HG02870 (cell line): ENCODE measurements at regions not wholly inside any gene's neighbourhood (a gene's known extent, or its start where the extent isn't known, plus 50 kb on each side); places are given as distances from the start of the nearest gene placed in this dataset.

Experiments
- ATAC-seq: cut with Tn5 transposase; IDR thresholded peaks from one replicate; pipeline ENCODE4 v1.9.1; 2021; ENCODE audit warnings: mild to moderate bottlenecking, moderate library complexity; ENCODE audit not compliant: unreplicated experiment

DNA sequence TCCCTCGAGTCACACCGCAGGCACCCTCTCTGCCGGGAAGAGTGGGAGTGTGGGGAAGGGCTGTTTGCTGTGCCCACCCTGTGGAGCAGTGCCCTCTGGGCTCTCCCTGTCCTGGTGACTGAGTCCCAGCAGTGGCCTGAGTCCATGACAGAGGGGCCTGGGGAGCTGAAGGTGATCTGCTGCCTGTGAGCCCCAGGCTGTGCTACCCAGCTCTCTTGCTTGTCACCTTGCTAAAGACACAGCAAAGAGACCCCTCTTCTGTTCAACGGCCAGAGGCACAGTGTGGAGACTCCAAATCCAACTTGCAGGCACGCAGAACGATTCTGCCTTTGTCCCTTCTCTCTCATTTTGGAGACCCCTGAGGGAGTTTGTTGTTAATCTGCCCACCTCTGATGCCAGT lies 232.6 kb downstream of the OPA1 start:
- ATAC-seq: no peak

DNA sequence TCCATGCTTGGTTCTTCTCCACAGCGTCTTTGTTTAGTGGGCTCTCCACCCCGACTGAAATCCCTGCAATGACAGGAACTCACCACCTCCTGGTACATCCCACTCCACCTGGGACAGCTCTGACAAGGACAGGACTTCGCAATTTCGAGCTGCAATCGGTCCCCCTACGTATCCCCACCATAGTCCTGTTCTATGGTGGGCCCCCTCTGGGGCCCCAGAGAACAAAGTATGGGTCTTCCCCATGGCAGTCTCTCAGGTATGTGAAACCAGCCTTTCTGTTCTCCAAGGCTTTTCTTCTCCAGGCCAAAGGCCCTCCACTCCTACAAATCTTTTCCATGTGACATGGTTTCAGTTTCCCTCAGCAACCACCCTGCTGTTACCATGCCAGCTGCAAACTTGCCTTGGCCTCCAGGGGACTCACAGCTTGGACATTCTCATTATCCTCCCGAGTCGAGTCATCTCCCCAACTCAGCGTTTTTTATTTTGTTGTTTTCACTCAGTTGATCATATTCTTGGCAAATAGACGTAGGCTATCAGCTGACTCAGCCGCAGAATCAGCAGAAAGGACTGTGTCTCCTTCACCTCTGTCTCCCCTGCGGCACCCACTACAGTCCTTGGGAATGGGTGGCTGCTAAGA lies 233.3 kb downstream of the OPA1 start:
- no peak for ATAC-seq

DNA sequence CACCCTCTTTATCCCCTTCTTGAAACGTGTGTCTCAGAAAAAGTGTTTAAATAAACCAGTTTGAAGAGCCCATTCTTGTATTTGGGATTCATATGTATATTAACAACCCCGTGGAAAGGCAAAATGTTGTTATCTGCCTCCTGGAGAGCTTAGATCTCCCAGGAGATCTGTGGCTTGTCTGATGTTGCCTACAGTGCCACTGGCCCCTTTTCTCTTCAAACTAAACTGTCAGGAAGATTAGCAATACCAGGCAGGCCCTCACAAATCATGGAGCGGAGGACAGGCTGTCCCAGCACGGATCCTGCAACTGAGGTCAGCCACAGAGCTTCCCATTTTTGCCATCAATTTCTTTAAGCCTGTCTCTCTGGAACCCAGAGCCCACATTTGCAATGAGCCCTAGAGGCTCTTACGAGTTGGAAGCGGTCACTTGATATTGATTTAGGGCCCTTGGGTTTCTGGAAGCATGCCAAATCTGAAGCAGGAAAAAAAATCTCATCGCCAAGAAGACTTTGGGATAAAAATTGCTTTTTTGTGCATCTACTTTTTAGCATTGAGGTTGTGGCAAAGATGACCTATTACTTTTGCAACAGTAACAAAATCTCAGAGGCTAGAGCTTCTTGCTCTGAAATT lies 234.1 kb downstream of the OPA1 start:
- ATAC-seq: no peak

DNA sequence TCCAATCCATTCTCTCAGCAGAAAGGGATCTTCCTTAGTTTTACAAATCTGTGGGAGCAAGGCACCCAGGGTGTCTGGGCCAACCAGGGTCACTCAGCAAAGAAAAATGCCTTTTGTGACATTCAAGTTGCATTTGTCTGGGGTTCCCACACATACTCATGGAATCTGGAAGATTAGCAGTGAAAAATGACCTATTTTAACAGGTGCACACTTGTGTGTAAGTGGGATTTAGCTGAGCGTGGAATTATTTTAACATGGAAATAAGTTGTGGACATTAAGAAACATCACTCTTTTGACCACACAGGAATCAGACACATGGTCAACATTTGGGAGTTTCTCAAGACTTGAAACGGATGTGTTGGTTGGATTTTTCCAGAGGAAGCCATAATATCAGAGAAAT lies 234.9 kb downstream of the OPA1 start:
- no peak for ATAC-seq

DNA sequence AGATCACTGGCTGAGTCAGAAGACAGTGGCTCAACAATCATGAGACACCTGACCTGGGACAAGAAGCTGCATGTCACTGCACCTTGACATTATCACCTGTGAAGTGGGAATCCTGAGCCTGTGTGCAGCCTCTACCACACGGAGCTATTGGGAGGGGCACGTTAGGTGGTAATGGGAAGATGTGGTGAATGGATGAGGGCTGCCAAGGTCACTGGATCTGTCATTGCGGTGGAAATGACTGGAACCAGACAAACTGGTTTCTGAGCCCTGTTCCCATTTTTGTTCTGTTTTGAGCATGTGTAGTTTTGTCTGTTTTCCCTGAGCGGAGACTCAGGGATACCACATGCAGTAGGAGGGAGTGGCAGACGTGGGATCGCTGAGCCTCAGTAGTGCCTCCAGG lies 235.5 kb downstream of the OPA1 start:
- no peak for ATAC-seq

DNA sequence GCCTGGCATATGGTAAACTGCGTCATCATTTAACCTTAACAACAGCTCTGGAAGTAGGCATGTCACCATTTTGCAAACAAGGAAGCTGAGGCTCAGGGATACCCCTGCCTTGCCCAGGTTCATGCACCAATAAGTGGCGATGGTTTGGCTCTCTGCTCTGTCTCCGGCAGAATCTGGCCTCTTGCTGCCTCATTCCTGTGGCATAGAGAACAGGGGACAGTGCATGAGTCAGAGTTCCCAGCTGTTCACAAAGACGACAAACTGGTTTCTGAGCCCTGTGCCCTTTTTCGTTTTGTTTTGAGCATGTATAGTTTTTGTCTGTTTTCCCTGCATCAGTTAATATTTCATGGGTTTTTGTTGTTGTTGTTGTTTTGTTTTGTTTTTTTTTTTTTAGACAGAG lies 236.8 kb downstream of the OPA1 start:
- ATAC-seq: no peak

DNA sequence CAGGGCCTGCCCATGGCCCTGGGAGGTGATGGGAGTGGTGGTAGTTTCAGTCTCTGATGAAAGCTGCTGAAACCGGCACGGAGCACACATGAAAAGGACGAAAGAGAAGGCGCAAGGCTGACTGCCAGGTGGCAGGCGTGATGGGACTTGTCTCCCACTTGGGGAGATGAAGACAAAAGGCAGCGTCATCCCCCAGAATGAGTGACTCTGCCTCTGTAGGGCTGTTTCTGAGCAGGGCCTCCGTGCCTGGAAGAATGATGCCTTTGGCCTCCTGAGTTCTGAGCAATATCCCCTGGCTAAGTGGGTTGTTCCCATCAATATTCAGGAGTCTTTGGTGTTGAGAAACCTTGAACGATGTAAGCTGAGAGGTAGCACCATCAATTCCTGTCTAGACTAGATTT lies 237.8 kb downstream of the OPA1 start:
- no peak for ATAC-seq

DNA sequence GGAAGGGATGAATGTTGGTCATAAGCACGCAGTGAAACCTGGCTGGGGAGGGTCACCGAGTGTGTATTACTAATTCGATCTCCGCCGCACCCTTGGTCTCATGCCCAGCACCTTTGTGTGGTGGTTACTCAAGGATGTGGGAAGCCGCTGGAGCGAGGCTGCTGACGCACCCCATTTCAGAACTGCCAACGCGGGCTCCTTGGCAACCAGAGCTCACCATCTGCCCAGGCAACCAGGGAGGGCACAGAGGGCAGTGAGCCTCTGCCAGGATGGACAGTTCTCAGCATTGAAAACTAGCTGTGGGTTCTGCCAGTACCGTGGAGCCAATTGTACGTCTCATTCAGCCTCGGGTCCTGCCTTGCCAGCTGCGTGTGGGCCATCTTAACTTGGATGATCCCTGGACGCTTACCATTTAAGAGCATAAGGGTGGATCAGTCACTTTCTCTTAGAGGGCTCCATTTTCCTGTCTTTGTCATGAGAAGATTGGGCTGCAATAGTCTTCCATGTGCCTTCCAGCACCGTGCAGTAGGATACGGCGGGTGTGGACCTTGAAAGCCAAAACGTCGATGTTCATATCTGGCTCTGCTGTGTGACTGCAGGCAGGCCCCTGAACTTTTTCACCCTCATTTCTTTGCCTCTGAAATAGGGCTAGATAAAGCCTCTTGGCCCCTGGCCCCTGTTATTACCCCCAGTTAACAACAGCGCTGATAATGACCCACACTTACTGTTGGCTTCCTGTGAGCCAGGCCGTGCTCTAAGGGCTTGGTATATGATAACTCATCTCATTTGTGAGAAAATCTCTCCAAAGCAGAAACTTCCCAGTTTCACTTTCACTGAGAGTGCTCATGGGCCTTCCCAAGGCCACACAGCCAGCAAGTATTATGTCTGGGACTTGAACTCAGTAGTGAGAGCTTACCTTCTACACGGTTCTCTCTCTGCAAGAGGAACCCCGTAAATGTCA lies 238.8 kb downstream of the OPA1 start:
- ATAC-seq: peak; percentile 63

DNA sequence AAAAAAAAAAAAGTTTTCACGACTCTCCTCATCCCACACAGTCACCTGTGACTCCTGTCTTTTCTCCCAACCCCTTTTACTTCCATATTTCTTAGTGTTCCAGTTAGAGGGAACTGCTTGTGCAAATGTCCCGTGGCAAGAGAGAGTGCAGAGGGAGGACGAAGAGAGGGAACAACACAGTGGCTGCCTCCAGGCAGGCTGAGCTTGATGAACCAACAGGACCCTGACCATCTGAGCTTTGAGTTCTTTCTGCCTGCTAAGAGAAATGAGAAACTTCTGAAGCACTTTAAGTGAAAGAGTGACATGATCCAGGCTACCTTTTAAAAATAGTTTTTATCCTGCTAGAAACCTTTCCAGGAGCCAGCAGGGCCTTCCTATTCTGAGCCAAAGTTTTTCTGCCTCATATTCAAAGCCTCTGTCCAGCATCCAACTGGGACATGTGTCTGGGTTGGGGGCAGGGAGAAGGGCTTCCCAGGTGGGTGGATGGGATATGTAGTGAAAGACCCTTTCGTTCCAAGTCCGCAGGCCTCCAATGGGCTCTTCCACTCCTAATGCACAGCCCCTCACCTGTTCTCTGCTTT lies 239.9 kb downstream of the OPA1 start:
- ATAC-seq: no peak

DNA sequence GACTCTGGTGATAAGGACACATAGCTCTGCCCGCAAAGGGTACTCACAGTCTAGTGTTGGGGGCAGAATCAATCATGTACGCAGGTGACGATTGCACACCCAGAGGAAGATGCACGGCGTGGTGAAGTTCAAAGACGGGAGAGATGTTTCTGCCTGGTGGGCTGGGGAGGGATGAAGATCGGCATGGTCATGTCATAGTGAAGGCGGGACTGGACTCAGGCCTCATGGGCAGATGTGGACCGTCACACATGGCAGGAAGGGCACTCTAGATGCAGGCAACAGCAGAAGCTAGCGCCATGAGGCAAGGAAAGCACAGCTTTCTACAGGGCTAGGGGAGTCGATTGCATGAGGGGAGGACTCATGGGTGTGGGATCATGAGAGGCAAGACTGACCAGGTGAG lies 240.6 kb downstream of the OPA1 start:
- ATAC-seq: no peak

DNA sequence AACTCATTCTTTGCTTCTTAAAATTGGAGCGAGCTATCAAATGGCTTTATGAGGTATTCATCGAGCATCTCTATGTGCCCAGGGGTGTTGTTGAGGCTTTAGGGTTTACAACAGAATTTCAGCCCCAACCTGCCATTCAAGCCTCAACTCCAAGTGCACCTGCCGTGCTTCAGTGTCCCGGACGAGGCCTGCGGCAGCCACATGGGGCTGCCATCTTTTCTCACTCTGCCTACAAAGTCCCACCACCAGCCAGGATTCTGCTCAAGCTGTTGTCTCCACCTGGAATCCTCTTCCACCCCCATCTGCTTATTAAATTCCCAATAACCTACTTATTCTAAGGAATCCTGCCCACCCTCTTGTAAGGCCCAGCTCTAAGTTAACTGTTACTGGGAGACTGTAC lies 242.4 kb downstream of the OPA1 start:
- no peak for ATAC-seq

DNA sequence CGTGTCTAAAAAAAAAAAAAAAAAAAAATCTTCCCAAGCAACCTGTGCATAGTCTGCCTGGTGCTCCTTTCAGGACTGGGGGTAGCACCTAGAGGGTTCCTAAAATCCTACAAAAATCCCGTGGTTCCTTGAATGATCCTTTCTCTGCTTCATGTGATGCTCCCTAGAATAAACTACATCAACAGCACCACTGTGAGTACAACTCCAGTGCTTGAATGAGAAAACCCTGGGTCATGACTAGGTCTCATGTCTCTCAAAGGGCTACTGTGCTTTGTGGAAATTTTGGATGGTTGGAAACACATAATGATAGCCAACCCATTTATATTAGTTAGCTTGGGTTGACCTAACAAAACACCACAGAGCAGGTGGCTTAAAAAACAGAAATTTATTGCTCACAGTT lies 243.5 kb downstream of the OPA1 start:
- no peak for ATAC-seq

DNA sequence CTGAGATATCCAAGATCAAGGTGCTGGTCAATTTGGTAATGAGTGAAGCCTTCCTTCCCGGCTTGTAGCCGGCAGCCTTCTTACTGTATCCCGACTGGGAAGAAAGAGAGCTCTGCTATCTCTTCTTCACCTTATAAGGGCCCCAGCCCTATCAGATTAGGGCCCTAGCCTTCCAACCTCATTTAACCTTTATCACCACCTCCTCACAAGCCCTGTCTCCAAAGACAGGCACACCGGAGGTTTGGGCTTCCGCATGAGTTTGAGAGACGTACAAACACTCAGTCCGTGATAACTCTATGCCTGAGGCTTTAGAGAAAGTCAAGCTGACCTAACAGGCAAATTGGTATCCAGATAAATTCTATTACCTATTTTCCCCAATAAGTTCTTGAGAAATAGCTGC lies 243.9 kb downstream of the OPA1 start:
- ATAC-seq: no peak

DNA sequence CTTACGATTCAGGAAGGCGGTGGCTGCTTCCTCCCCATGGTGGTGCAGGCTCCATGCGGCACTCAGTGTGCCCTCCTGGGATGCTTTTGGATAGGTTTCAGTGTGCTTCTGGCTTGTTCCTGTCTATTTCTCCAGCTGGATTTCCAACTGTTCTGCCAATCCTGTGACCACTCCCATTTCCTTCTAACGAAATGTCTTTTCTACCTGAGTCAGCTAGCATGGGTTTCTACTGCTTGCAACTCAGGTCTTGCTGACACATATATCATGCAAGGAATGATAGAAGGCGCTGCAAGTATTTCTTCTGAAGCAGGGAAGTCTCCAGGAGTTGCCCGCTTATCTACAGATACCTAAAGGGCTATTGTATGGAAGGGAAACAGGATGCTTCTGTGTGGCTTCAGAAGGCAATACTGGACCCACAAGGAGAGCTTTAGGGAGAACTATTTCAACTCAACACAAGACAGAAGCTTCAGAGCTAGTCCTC lies 244.4 kb downstream of the OPA1 start:
- no peak for ATAC-seq

DNA sequence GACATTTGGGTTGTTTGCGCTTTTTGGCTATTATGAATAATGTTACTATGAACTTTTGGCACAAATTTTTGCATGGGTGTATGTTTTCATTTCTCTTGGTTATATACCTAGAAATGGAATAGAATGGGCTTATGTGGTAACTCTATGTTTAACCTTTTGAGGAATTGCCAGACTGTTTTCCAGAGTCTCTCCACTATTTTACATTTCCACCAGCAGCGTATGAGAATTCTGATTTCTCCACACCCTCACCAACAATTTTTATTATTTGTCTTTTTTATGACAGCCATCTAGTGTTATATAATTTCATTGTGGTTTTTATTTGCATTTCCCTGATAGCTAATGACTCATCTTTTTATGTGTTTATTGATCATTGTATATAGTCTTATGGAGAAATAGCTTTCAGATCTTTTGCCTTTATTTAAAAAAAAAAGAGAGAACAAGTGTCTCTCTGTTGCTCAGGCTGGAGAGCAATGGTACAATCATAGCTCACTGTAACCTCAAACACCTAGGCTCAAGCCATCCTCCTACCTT lies 247.2 kb downstream of the OPA1 start:
- ATAC-seq: no peak

DNA sequence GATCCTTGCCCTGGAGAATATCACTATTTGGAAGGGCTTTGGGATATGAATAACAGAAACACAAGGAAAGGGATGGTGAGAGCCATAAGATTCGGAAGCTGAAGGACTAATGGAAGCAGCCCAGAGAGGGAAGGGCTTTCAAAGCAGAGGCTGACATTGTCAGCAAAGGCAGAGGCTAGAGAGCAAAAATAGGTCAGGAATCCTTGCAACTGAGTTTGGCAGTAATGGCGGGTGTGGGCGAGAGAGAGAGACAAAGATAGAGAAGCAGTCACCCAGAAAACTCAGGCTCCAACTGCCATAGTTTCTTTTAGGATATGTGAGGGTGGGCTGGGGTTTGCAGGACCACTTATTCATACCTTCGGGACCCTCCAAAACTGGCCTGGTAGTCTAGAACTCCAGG lies 248.6 kb downstream of the OPA1 start:
- ATAC-seq: no peak

DNA sequence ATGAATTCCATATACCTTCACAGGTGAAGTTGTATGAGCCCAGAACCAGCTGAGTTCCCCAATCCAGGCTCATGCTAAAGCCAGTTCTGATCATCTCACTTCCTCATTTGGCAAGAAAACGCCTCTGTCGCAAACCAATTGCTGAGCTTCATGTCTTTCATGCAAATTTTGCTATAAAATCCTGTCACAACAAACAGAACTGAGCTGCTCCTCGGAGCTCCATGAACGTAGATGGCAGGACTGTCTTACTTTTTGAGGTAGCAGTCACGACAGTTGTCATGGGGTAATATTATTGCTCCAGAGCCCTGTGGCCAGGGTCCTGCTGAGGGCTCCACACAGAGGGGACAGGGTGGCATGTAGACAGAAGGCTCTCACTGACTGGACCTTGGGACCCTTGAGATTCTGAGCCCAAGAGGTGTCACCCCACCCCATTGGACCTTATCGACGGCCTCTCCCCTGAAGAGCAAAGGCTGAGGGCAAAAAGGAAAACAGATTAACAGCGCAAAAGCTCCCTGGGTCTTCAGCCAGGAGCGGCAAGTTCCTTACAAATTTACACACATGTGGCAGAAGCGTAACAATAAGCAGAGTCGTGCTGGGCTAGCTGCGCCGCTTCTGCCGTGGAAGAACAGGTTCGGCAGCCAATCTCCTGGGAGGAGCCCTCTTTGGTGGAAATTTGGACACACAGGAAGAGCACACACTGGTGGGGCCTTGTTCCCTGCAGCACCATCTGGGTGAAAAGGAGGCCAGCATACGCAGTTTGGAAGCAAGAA lies 249.2 kb downstream of the OPA1 start:
- peak; percentile 78 for ATAC-seq

DNA sequence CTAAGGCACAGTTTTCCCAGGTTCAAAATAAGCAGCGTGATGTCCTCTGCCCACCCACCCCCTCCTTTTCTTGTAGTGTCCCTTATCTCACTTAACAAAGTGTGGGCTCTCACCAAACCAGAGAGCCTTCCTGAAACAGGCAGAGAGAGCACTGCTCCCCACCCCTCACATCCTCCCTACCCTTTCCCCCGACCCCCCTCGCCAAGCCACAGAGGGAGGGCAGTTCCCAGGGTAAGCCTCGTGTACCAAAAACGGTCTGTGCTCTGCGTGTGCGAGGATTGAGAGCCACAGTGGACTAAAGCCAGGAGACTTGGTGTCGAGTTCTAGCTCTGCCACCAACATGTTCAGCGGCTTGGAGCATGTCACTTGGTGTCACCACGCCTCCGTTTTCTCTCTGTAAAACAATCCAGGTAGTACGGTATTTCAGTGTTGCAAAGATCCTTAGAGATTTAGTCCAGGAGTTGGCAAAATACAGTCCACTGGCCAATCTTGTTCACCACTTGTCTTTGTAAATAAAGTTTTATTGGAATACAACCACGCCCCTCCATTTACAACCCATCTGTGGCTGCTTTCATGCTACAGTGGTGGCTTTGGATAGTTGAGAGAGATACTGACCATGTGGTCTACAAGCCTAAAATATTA lies 249.9 kb downstream of the OPA1 start:
- ATAC-seq: no peak

DNA sequence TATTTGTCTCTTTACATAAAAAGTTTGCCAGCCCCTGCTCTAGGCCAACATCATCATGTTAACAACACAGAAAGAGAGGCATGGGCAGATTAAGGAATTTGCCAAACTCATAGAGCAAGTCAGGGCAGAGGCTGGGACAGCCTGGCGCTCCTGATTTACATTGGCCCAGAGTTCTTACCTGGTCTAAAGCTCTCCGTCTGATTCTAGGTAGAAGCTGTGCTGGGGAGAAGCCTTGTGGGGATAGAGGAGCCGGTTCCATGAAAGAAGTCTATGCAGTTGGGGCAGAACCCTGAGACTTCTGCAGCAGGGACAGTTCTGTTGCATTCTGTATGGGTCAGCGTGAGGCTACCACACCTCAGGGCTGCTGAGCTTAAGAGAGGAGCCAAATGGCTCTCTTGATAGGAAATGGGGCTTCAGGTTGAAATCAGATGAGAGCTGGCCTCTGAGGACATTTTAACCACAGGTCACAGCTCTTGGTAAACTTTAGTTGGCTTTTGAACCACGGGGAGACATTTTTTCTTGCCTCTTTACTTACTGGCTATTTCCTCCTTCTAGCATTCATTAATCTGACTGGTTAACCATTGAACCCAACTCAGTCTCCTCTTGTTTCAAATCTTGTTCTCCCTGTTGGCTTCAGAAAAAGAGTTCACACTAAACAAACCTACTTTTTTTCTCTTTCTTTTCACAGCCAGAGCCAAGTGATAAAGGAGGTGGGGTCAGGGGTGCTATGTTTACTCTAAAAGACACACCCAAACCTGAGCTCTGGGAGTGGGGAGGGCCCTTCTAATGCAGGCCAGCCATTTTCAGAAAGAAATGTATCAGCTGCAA lies 250.7 kb downstream of the OPA1 start:
- ATAC-seq: no peak
